H1 (cell line): ENCODE measurements at regions not wholly inside any gene's neighbourhood (a gene's known extent, or its start where the extent isn't known, plus 50 kb on each side); places are given as distances from the start of the nearest gene placed in this dataset.
A peak's percentile ranks its signal among the peaks of the same experiment; 100 is the strongest.

Experiments used
- CTCF ChIA-PET: fragments of 300-600 bp; sonication (Branson Sonifier 250); formaldehyde crosslinking; loops from one replicate; lab custom pipeline; 2021; ENCODE audit not compliant: partially characterized antibody; lab: Charles Lee
- POLR2A ChIA-PET: fragments of 300-600 bp; sonication (Branson Sonifier 250); formaldehyde crosslinking; loops from one replicate; lab custom pipeline; 2021; ENCODE audit warnings: inconsistent platforms; ENCODE audit not compliant: partially characterized antibody; lab: Charles Lee
- DNase-seq, 2 experiments: peaks; one replicate each; pipeline versions ENCODE4 v3.0.0 to v3.0.0-alpha.2; 2010 to 2022; ENCODE audit warnings: low spot score in 2 of 2, low read depth in 1 of 2, mixed read lengths in 1 of 2
- FAIRE-seq: peaks from 2 replicates; lab custom pipeline; 2011; peaks lifted over from hg19 to GRCh38; lab: Jason Lieb, UNC
- H2AFZ ChIP-seq: 2 replicates; pipeline ENCODE4 v1.8.1; 2012; ENCODE audit warnings: low read length, inconsistent platforms
- H2AK5ac ChIP-seq: 2 replicates; pipeline ENCODE4 v1.6.1; 2013; ENCODE audit warnings: low read depth, low read length
- H2BK120ac ChIP-seq: replicated peaks from 2 replicates; pipeline ENCODE3; 2013; ENCODE audit warnings: low read depth, low read length, inconsistent platforms
- H2BK12ac ChIP-seq: 2 replicates; pipeline ENCODE4 v1.6.1; 2013; ENCODE audit warnings: low read depth, low read length
- H2BK15ac ChIP-seq: 2 replicates; pipeline ENCODE4 v1.6.1; 2013; ENCODE audit warnings: low read length
- H2BK20ac ChIP-seq: 2 replicates; pipeline ENCODE4 v1.6.1; 2013; ENCODE audit warnings: low read length
- H2BK5ac ChIP-seq: 2 replicates; pipeline ENCODE4 v1.6.1; 2013; ENCODE audit warnings: low read depth, low read length
- H3K14ac ChIP-seq: 2 replicates; pipeline ENCODE4 v1.6.1; 2013; ENCODE audit warnings: inconsistent platforms; ENCODE audit not compliant: insufficient read length
- H3K18ac ChIP-seq: 2 replicates; pipeline ENCODE4 v1.6.1; 2013; ENCODE audit warnings: low read length; ENCODE audit errors: extremely low read depth
- H3K23ac ChIP-seq: 2 replicates; pipeline ENCODE4 v1.6.1; 2013; ENCODE audit warnings: inconsistent platforms; ENCODE audit not compliant: insufficient read length
- H3K23me2 ChIP-seq: 2 replicates; pipeline ENCODE4 v1.6.1; 2013; ENCODE audit warnings: low read depth, low read length
- H3K27ac ChIP-seq: 2 replicates; pipeline ENCODE4 v1.6.1; 2011; ENCODE audit warnings: low read depth, low read length, inconsistent platforms
- H3K27me3 ChIP-seq, 4 experiments: replicated peaks in 1 of 4; 1 replicate in 1 of 4; 2 replicates in 3 of 4; pipeline versions ENCODE4 v1.6.1 to v1.8.1; 2011 to 2013; ENCODE audit warnings: low read length in 3 of 4, mild to moderate bottlenecking in 3 of 4, inconsistent platforms in 2 of 4, mixed read lengths in 2 of 4, moderate library complexity in 1 of 4; ENCODE audit not compliant: control insufficient read depth in 3 of 4, insufficient read depth in 3 of 4; ENCODE audit errors: extremely low read depth in 1 of 4
- H3K36me3 ChIP-seq, 4 experiments: 2 replicates each; pipeline versions ENCODE4 v1.6.1 to v1.8.1; 2011 to 2013; ENCODE audit warnings: mild to moderate bottlenecking in 4 of 4, low read length in 3 of 4, moderate library complexity in 2 of 4, control low read depth in 1 of 4, inconsistent platforms in 1 of 4; ENCODE audit not compliant: insufficient read depth in 4 of 4, control insufficient read depth in 2 of 4
- H3K4ac ChIP-seq: replicated peaks from 2 replicates; pipeline ENCODE3; 2013; ENCODE audit warnings: low read length, low read depth, mixed read lengths, inconsistent platforms; ENCODE audit not compliant: insufficient read length
- H3K4me1 ChIP-seq, 4 experiments: replicated peaks in 1 of 4; 1 replicate in 1 of 4; 2 replicates in 3 of 4; pipeline versions ENCODE4 v1.6.1 to v1.8.1; 2011 to 2013; ENCODE audit warnings: low read length in 3 of 4, inconsistent platforms in 2 of 4, mixed read lengths in 1 of 4; ENCODE audit not compliant: insufficient read depth in 4 of 4, control insufficient read depth in 3 of 4
- H3K4me2 ChIP-seq, 2 experiments: 2 replicates each; pipeline versions ENCODE4 v1.6.1 to v1.8.1; 2011 to 2013; ENCODE audit warnings: low read depth in 2 of 2, low read length in 2 of 2, control low read depth in 1 of 2, inconsistent platforms in 1 of 2, mild to moderate bottlenecking in 1 of 2; ENCODE audit not compliant: insufficient read depth in 1 of 2
- H3K4me3 ChIP-seq, 4 experiments: fragments of 200-600, 300-600 bp in 1 of 4; sonication (generic), shearing (Covaris generic), sonication (Bioruptor Twin) in 1 of 4; 2 replicates each; pipeline versions ENCODE4 v1.5.1 to v1.8.1; 2011 to 2016; ENCODE audit warnings: low read length in 4 of 4, low read depth in 3 of 4, control low read depth in 2 of 4, inconsistent platforms in 2 of 4, mild to moderate bottlenecking in 2 of 4, mixed read lengths in 1 of 4, moderate library complexity in 1 of 4; ENCODE audit not compliant: insufficient read depth in 2 of 4; ENCODE audit errors: extremely low read depth in 1 of 4
- H3K56ac ChIP-seq: replicated peaks from 2 replicates; pipeline ENCODE3; 2013; ENCODE audit warnings: low read depth, mild to moderate bottlenecking, mixed read lengths, low read length, inconsistent platforms; ENCODE audit not compliant: insufficient read length
- H3K79me1 ChIP-seq: 2 replicates; pipeline ENCODE4 v1.6.1; 2013; ENCODE audit warnings: low read depth, low read length, control low read depth
- H3K79me2 ChIP-seq, 2 experiments: 2 replicates each; pipeline versions ENCODE4 v1.6.1 to v1.8.1; 2012 to 2013; ENCODE audit warnings: low read length in 2 of 2, mild to moderate bottlenecking in 2 of 2, inconsistent platforms in 1 of 2; ENCODE audit not compliant: insufficient read depth in 2 of 2, control insufficient read depth in 1 of 2
- H3K9ac ChIP-seq, 4 experiments: replicated peaks in 1 of 4; 1 replicate in 1 of 4; 2 replicates in 3 of 4; pipeline versions ENCODE4 v1.6.1 to v1.8.1; 2011 to 2013; ENCODE audit warnings: low read depth in 3 of 4, low read length in 3 of 4, control low read depth in 2 of 4, mild to moderate bottlenecking in 2 of 4, moderate library complexity in 2 of 4, inconsistent platforms in 1 of 4; ENCODE audit errors: extremely low read depth in 1 of 4
- H3K9me3 ChIP-seq, 2 experiments: 2 replicates each; pipeline versions ENCODE4 v1.6.1 to v1.8.1; 2012 to 2013; ENCODE audit warnings: mild to moderate bottlenecking in 2 of 2, moderate library complexity in 2 of 2, control low read depth in 1 of 2, inconsistent platforms in 1 of 2, low read depth in 1 of 2, low read length in 1 of 2, mixed read lengths in 1 of 2; ENCODE audit not compliant: insufficient read depth in 2 of 2
- H4K20me1 ChIP-seq, 2 experiments: replicated peaks in 1 of 2; 2 replicates each; pipeline versions ENCODE3 to v1.8.1; 2011 to 2013; ENCODE audit warnings: inconsistent platforms in 2 of 2, low read length in 2 of 2, mild to moderate bottlenecking in 1 of 2; ENCODE audit not compliant: insufficient read depth in 2 of 2, control insufficient read depth in 1 of 2
- H4K5ac ChIP-seq: 2 replicates; pipeline ENCODE4 v1.6.1; 2013; ENCODE audit warnings: low read length, low read depth, mixed read lengths, inconsistent platforms; ENCODE audit not compliant: insufficient read length
- H4K8ac ChIP-seq: 2 replicates; pipeline ENCODE4 v1.8.0; 2013; ENCODE audit warnings: mild to moderate bottlenecking, moderate library complexity, low read length, inconsistent platforms; ENCODE audit not compliant: insufficient read depth; ENCODE audit errors: extremely low read depth
- H4K91ac ChIP-seq: replicated peaks from 2 replicates; pipeline ENCODE3; 2013; ENCODE audit warnings: low read length, mixed read lengths, inconsistent platforms; ENCODE audit not compliant: insufficient read length
- BRCA1 ChIP-seq: IDR thresholded peaks from 2 replicates; pipeline ENCODE4 v1.6.1; 2012; ENCODE audit warnings: low read depth, low read length, improper control_type of control experiment
- EP300 ChIP-seq, 2 experiments: IDR thresholded peaks; 1 replicate in 1 of 2; 2 replicates in 1 of 2; pipeline ENCODE4 v1.6.1; 2011 to 2012; ENCODE audit warnings: low read depth in 2 of 2, low read length in 2 of 2, mild to moderate bottlenecking in 2 of 2, borderline replicate concordance in 1 of 2, inconsistent platforms in 1 of 2, moderate library complexity in 1 of 2
- EZH2 ChIP-seq: fragments of 200-600 bp; sonication (generic); IDR thresholded peaks from 2 replicates; pipeline ENCODE4 v1.7.1; 2012; ENCODE audit warnings: low read depth, mild to moderate bottlenecking, moderate library complexity, low read length, inconsistent platforms; ENCODE audit not compliant: severe bottlenecking
- JUN ChIP-seq: IDR thresholded peaks from 2 replicates; pipeline ENCODE4 v1.6.1; 2011; ENCODE audit warnings: low read depth, mild to moderate bottlenecking, improper control_type of control experiment, low read length
- KDM1A ChIP-seq: fragments of 200-600, 300-600 bp; sonication (generic); IDR thresholded peaks from 2 replicates; pipeline ENCODE4 v1.7.1; 2016; ENCODE audit warnings: mild to moderate bottlenecking, low read length, borderline replicate concordance
- WGBS, 2 experiments: shearing (Covaris generic) in 1 of 2; methylation state at CpG; one replicate each; pipeline versions ENCODE4 v1.1.6 to v1.1.7; 2013 to 2015; ENCODE audit warnings: low lambda C conversion rate in 2 of 2, mixed read lengths in 2 of 2, inconsistent platforms in 1 of 2, low coverage in 1 of 2, missing lambda C conversion rate in 1 of 2; ENCODE audit not compliant: insufficient replicate concordance in 2 of 2, insufficient coverage in 1 of 2, insufficient read length in 1 of 2; ENCODE audit errors: extremely low coverage in 1 of 2, missing lambda C conversion rate in 1 of 2; 5-methylcytosine and 5-hydroxymethylcytosine counted together

DNA sequence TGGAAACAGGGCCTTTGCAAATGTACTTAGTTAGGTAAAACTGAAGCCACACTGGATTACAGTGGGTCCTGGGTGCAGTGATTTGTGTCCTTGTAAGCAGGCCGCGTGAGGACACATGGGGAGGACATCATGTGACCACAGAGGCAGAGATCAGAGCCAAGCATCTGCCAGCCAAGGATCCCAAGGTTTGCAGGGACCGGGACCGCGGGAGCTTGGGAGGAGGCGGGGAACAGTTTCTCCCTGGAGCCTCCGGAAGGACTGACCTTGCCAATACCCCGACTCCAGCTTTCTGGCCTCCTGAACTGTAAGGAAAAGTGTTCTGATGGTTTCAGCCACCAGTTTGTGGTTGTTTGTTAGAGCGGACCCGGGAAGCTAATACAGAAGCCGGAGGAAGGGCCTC is 500.9 kb downstream of the PREX1 start:
- no peak overlapping the region for H3K9ac ChIP-seq
- H3K23me2 ChIP-seq = no peaks in the 10 kb centered on the region
- H3K14ac ChIP-seq = no peak overlapping the region
- H3K79me1 ChIP-seq = no peaks in the 10 kb centered on the region
- no peaks in the 10 kb centered on the region for H3K27me3 ChIP-seq
- H4K5ac ChIP-seq = no peak overlapping the region
- H2BK5ac ChIP-seq = no peak overlapping the region
- no peaks in the 10 kb centered on the region for H4K20me1 ChIP-seq
- H3K4me1 ChIP-seq = peaks cover 0 to 4% (median 2%) of the 10 kb centered on the region in 4 experiments; a peak in 3 of 7 replicates
- no peaks in the 10 kb centered on the region for H3K79me2 ChIP-seq
- no peak overlapping the region for H2AK5ac ChIP-seq
- H4K91ac ChIP-seq = no peak overlapping the region
- H3K4me2 ChIP-seq = no peak overlapping the region
- FAIRE-seq (no peak), DNase-seq (no peak)
- H2BK20ac ChIP-seq = no peak overlapping the region
- CTCF ChIA-PET = interaction anchor here (0.6 to 1.4 kb wide), 2 partner anchors 12 to 293 kb away, joined by 3 to 5 read pairs; no protein-coding TSS in a partner anchor
- POLR2A ChIA-PET = interaction anchor here (0.8 kb wide), 1 partner anchor 13 kb away, joined by 3 read pairs; no protein-coding TSS in a partner anchor
- no peak overlapping the region for H3K4ac ChIP-seq
- no peaks in the 10 kb centered on the region for H3K9me3 ChIP-seq
- H3K23ac ChIP-seq = no peak overlapping the region
- no peak overlapping the region for H3K4me3 ChIP-seq
- H2BK120ac ChIP-seq = no peak overlapping the region
- no peak overlapping the region for H3K27ac ChIP-seq
- no peak overlapping the region for H3K18ac ChIP-seq
- no peak overlapping the region for H3K56ac ChIP-seq
- 83% methylated on average over 11 of the region's 11 CpGs; no CpG with 5 or more reads in 1 of the 2 experiments for WGBS, 2 experiments
- H2BK12ac ChIP-seq = peak overlapping the region; percentile 60; the same call in 1 of the 2 replicates
- H2AFZ ChIP-seq = 0 out of 2 replicates have a peak overlapping the region, but pooled peaks have one; percentile 24
- H4K8ac ChIP-seq = no peak overlapping the region; the same call in 1 of the 2 replicates
- H3K36me3 ChIP-seq = no peaks in the 10 kb centered on the region
- H2BK15ac ChIP-seq = 0 out of 2 replicates have a peak overlapping the region, but pooled peaks have one; percentile 61
- no peak for TF ChIP-seq EZH2
- TF ChIP-seq JUN = no peak
- no peak for TF ChIP-seq KDM1A
- no peak for TF ChIP-seq EP300 (IDR thresholded peaks at IDR 0.05; ENCODE audit: borderline replicate concordance in 1 of 2, low read depth in 2 of 2, low read length in 2 of 2)
- no peak for TF ChIP-seq BRCA1
